ENCODE measurements at regions not wholly inside any gene's neighbourhood (a gene's known extent, or its start where the extent isn't known, plus 50 kb on each side); places are given as distances from the start of the nearest gene placed in this dataset.
"Not testable (repeated sequence)": the region's sequence is repeated elsewhere in the genome, so short reads cannot be mapped to it uniquely, and the experiment has no call there.

GRCh38 chr17:22131740-22132139 is 439.4 kb downstream of the KCNJ18 start:
- no peak for DNase-seq (ENCODE audit: low spot score)

GRCh38 chr17:22138861-22139469 is 446.6 kb downstream of the KCNJ18 start:
- DNase-seq (ENCODE audit: low spot score): no peak

- DNase-seq (ENCODE audit: low spot score): no peak
Measured at GRCh38 chr17:22142091-22142490, 449.8 kb downstream of the KCNJ18 start.

GRCh38 chr17:22145605-22146178 is 453.4 kb downstream of the KCNJ18 start:
- DNase-seq (ENCODE audit: low spot score): no peak

- no peak for DNase-seq (ENCODE audit: low spot score)
Measured at GRCh38 chr17:22158364-22158763, 466.0 kb downstream of the KCNJ18 start.

- no peak for DNase-seq (ENCODE audit: low spot score)
Measured at GRCh38 chr17:22161376-22161775, 469.1 kb downstream of the KCNJ18 start.

- DNase-seq (ENCODE audit: low spot score): no peak
Measured at GRCh38 chr17:22171631-22172030, 479.3 kb downstream of the KCNJ18 start.

GRCh38 chr17:22193113-22193512 is 500.8 kb downstream of the KCNJ18 start:
- no peak for DNase-seq (ENCODE audit: low spot score)

- not testable (repeated sequence) for DNase-seq (ENCODE audit: low spot score)
Measured at GRCh38 chr17:22200187-22200586, 507.9 kb downstream of the KCNJ18 start.

GRCh38 chr17:22202702-22203101 is 510.4 kb downstream of the KCNJ18 start:
- DNase-seq (ENCODE audit: low spot score): no peak

GRCh38 chr17:22203208-22203715 is 510.9 kb downstream of the KCNJ18 start:
- DNase-seq (ENCODE audit: low spot score): no peak

GRCh38 chr17:22204076-22204475 is 511.8 kb downstream of the KCNJ18 start:
- not testable (repeated sequence) for DNase-seq (ENCODE audit: low spot score)

GRCh38 chr17:22210212-22210611 is 517.9 kb downstream of the KCNJ18 start:
- not testable (repeated sequence) for DNase-seq (ENCODE audit: low spot score)

GRCh38 chr17:22213169-22213568 is 520.8 kb downstream of the KCNJ18 start:
- not testable (repeated sequence) for DNase-seq (ENCODE audit: low spot score)

GRCh38 chr17:22217135-22217534 is 524.8 kb downstream of the KCNJ18 start:
- DNase-seq (ENCODE audit: low spot score): no peak

- no peak for DNase-seq (ENCODE audit: low spot score)
Measured at GRCh38 chr17:22221344-22221743, 529.0 kb downstream of the KCNJ18 start.

- DNase-seq (ENCODE audit: low spot score): not testable (repeated sequence)
Measured at GRCh38 chr17:22226477-22226876, 534.2 kb downstream of the KCNJ18 start.

- not testable (repeated sequence) for DNase-seq (ENCODE audit: low spot score)
Measured at GRCh38 chr17:22226932-22227331, 534.6 kb downstream of the KCNJ18 start.

GRCh38 chr17:22227699-22228553 is 535.6 kb downstream of the KCNJ18 start:
- not testable (repeated sequence) for DNase-seq (ENCODE audit: low spot score)

GRCh38 chr17:22229821-22230220 is 537.5 kb downstream of the KCNJ18 start:
- not testable (repeated sequence) for DNase-seq (ENCODE audit: low spot score)

GRCh38 chr17:22233382-22233781 is 541.1 kb downstream of the KCNJ18 start:
- no peak for DNase-seq (ENCODE audit: low spot score)

GRCh38 chr17:22242472-22242871 is 550.1 kb downstream of the KCNJ18 start:
- no peak for DNase-seq (ENCODE audit: low spot score)

- no peak for DNase-seq (ENCODE audit: low spot score)
Measured at GRCh38 chr17:22251498-22251897, 559.2 kb downstream of the KCNJ18 start.

Data from NAMALWA (cell line).